ENCODE measurements at regions not wholly inside any gene's neighbourhood (a gene's known extent, or its start where the extent isn't known, plus 50 kb on each side); places are given as distances from the start of the nearest gene placed in this dataset.

GRCh38 chr20:63128367-63128766, 87.6 kb downstream of the YTHDF1 start:
- no peak for DNase-seq (ENCODE audit: low spot score)

GRCh38 chr20:63127700-63128364, 88.1 kb downstream of the YTHDF1 start:
- no peak for DNase-seq (ENCODE audit: low spot score)

GRCh38 chr20:63126876-63127699, 88.8 kb downstream of the YTHDF1 start:
- DNase-seq (ENCODE audit: low spot score) = no peak

- DNase-seq (ENCODE audit: low spot score) = no peak
Measured at GRCh38 chr20:63125838-63126601, 89.9 kb downstream of the YTHDF1 start.

- no peak for DNase-seq (ENCODE audit: low spot score)
Measured at GRCh38 chr20:63125581-63125837, 90.4 kb downstream of the YTHDF1 start.

GRCh38 chr20:63124782-63125580, 91.0 kb downstream of the YTHDF1 start:
- no peak for DNase-seq (ENCODE audit: low spot score)

- no peak for DNase-seq (ENCODE audit: low spot score)
Measured at GRCh38 chr20:63124092-63124781, 91.7 kb downstream of the YTHDF1 start.

- no peak for DNase-seq (ENCODE audit: low spot score)
Measured at GRCh38 chr20:63123331-63123741, 92.6 kb downstream of the YTHDF1 start.

GRCh38 chr20:63122626-63123025, 93.3 kb downstream of the YTHDF1 start:
- DNase-seq (ENCODE audit: low spot score) = no peak

GRCh38 chr20:63121749-63122405, 94.1 kb downstream of the YTHDF1 start:
- no peak for DNase-seq (ENCODE audit: low spot score)

- DNase-seq (ENCODE audit: low spot score) = no peak
Measured at GRCh38 chr20:63121246-63121645, 94.7 kb downstream of the YTHDF1 start.

- DNase-seq (ENCODE audit: low spot score) = no peak
Measured at GRCh38 chr20:63120808-63121090, 95.2 kb downstream of the YTHDF1 start.

GRCh38 chr20:63119963-63120807, 95.7 kb downstream of the YTHDF1 start:
- DNase-seq (ENCODE audit: low spot score) = no peak

- DNase-seq (ENCODE audit: low spot score) = no peak
Measured at GRCh38 chr20:63119121-63119962, 96.6 kb downstream of the YTHDF1 start.

- no peak for DNase-seq (ENCODE audit: low spot score)
Measured at GRCh38 chr20:63118303-63119120, 97.4 kb downstream of the YTHDF1 start.

GRCh38 chr20:63117661-63118302, 98.1 kb downstream of the YTHDF1 start:
- DNase-seq (ENCODE audit: low spot score) = no peak

GRCh38 chr20:63117151-63117550, 98.8 kb downstream of the YTHDF1 start:
- no peak for DNase-seq (ENCODE audit: low spot score)

All from SK-N-DZ (cell line).